HEK293T (cell line): ENCODE measurements at regions not wholly inside any gene's neighbourhood (a gene's known extent, or its start where the extent isn't known, plus 50 kb on each side); places are given as distances from the start of the nearest gene placed in this dataset.

ENCODE experiments used
- ELF4 ChIP-seq: fragments of 450-650 bp; IDR thresholded peaks from 2 replicates; pipeline ENCODE4 v1.6.1; 2017; ENCODE audit warnings: antibody characterized with exemption
- FOXK2 ChIP-seq: fragments of 450-650 bp; IDR thresholded peaks from 2 replicates; pipeline ENCODE4 v1.6.1; 2016; ENCODE audit warnings: mild to moderate bottlenecking
- FOXM1 ChIP-seq: fragments of 450-650 bp; IDR thresholded peaks from 2 replicates; pipeline ENCODE4 v1.6.1; 2017; ENCODE audit warnings: mild to moderate bottlenecking, borderline replicate concordance
- LEF1 ChIP-seq: fragments of 450-650 bp; IDR thresholded peaks from 2 replicates; pipeline ENCODE4 v1.6.1; 2017; ENCODE audit warnings: mild to moderate bottlenecking, borderline replicate concordance
- SP1 ChIP-seq: fragments of 450-650 bp; IDR thresholded peaks from 2 replicates; pipeline ENCODE4 v1.6.1; 2017
- SUZ12 ChIP-seq: fragments of 450-650 bp; IDR thresholded peaks from 2 replicates; pipeline ENCODE4 v1.6.1; 2016; ENCODE audit warnings: mild to moderate bottlenecking

DNA sequence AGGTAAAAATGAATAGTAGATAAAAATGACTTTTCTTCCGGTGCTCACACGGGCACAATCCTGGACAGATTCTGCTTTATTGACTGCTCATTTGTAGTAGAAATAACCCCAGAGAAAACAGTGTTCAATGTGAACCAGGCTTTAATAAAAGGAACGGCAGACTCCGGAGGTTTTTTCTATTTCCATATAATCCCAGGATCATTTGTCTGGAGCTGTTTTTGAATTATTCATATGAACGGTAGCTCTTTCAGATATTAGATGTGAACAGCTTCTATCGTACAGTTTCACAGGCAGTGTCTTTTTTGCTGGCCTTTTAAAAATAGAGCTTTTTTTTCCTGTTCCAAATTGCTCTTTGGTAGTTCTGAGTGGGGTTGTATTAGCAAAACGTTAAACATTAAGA, 347.3 kb downstream of the MFSD1 start:
- no peak for TF ChIP-seq LEF1
- TF ChIP-seq FOXM1: no peak
- TF ChIP-seq SUZ12: no peak
- no peak for TF ChIP-seq FOXK2
- TF ChIP-seq SP1: no peak
- no peak for TF ChIP-seq ELF4
